KMS-11 (cell line): ENCODE measurements at regions not wholly inside any gene's neighbourhood (a gene's known extent, or its start where the extent isn't known, plus 50 kb on each side); places are given as distances from the start of the nearest gene placed in this dataset.

Source experiments
- H2AFZ ChIP-seq: fragments of 200-600 bp; sonication (generic); 2 replicates; pipeline ENCODE4 v1.6.1; 2016; ENCODE audit warnings: antibody characterized with exemption, mixed run types, low read depth
- H3K27ac ChIP-seq: fragments of 200-600 bp; sonication (generic); 2 replicates; pipeline ENCODE4 v1.6.1; 2016; ENCODE audit warnings: mild to moderate bottlenecking, mixed run types
- H3K27me3 ChIP-seq: fragments of 200-600 bp; sonication (generic); 2 replicates; pipeline ENCODE4 v1.6.1; 2017; ENCODE audit warnings: mild to moderate bottlenecking, low read depth, mixed run types, moderate library complexity; ENCODE audit not compliant: insufficient read depth
- H3K36me3 ChIP-seq: fragments of 200-600 bp; sonication (generic); 2 replicates; pipeline ENCODE4 v1.6.1; 2017; ENCODE audit warnings: mild to moderate bottlenecking, mixed run types; ENCODE audit not compliant: insufficient read depth
- H3K4me1 ChIP-seq: fragments of 200-600 bp; sonication (generic); 2 replicates; pipeline ENCODE4 v1.6.1; 2016; ENCODE audit warnings: mild to moderate bottlenecking, low read depth, mixed run types; ENCODE audit not compliant: poor library complexity, severe bottlenecking
- H3K4me2 ChIP-seq: fragments of 200-600 bp; sonication (generic); 2 replicates; pipeline ENCODE4 v1.7.0; 2016; ENCODE audit warnings: mild to moderate bottlenecking, mixed run types
- H3K4me3 ChIP-seq: fragments of 200-600 bp; sonication (generic); IDR thresholded peaks from 2 replicates; pipeline ENCODE4 v1.6.1; 2017; ENCODE audit warnings: low read depth, low read length, mixed read lengths; ENCODE audit not compliant: insufficient read depth
- H3K79me2 ChIP-seq: fragments of 200-600 bp; sonication (generic); 2 replicates; pipeline ENCODE4 v1.6.1; 2016; ENCODE audit warnings: low read depth, mixed run types; ENCODE audit not compliant: insufficient read depth
- H3K9ac ChIP-seq: fragments of 200-600 bp; sonication (generic); 2 replicates; pipeline ENCODE4 v1.6.1; 2016; ENCODE audit warnings: mild to moderate bottlenecking, mixed run types
- H4K20me1 ChIP-seq: fragments of 200-600 bp; sonication (generic); 2 replicates; pipeline ENCODE4 v1.6.1; 2016; ENCODE audit warnings: mild to moderate bottlenecking, mixed run types; ENCODE audit not compliant: insufficient read depth
- TF ChIP-seq, protein P1 (sequence below): fragments of 200-600 bp; sonication (generic); conservative IDR thresholded peaks from 2 replicates; pipeline ENCODE4 v1.6.1; 2017; ENCODE audit warnings: low read depth, mild to moderate bottlenecking, antibody characterized with exemption, low read length, moderate library complexity, mixed read lengths

DNA sequence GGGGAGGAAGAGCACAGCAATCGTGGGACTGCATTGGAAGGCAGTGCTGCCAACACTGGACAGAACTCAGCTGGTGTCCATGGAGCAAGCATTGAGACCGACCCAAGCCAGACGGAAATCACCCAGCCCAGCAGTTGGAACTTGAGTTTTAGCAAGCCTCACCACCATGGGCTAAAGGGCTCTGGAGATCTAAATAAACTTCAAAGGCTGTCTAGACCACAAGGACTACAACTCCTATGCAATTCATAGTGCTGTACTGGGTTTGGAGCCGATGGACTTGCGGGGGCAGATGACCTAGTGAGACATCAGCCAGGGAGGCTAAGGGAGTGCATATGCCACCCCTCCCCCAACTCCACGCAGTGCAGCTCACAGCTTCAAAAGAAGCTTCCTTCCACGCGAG lies 243.6 kb upstream of the SLC39A10 start:
- TF ChIP-seq, protein P1, sequence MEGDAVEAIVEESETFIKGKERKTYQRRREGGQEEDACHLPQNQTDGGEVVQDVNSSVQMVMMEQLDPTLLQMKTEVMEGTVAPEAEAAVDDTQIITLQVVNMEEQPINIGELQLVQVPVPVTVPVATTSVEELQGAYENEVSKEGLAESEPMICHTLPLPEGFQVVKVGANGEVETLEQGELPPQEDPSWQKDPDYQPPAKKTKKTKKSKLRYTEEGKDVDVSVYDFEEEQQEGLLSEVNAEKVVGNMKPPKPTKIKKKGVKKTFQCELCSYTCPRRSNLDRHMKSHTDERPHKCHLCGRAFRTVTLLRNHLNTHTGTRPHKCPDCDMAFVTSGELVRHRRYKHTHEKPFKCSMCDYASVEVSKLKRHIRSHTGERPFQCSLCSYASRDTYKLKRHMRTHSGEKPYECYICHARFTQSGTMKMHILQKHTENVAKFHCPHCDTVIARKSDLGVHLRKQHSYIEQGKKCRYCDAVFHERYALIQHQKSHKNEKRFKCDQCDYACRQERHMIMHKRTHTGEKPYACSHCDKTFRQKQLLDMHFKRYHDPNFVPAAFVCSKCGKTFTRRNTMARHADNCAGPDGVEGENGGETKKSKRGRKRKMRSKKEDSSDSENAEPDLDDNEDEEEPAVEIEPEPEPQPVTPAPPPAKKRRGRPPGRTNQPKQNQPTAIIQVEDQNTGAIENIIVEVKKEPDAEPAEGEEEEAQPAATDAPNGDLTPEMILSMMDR, result no peak
- no peaks in the 10 kb centered on the region for H3K27me3 ChIP-seq
- H3K4me1 ChIP-seq, result peaks cover 30% of the 10 kb centered on the region
- no peak overlapping the region for H3K27ac ChIP-seq
- no peak overlapping the region for H3K9ac ChIP-seq
- H4K20me1 ChIP-seq, result no peaks in the 10 kb centered on the region
- no peaks in the 10 kb centered on the region for H3K36me3 ChIP-seq
- H2AFZ ChIP-seq, result no peak overlapping the region
- no peaks in the 10 kb centered on the region for H3K79me2 ChIP-seq
- H3K4me2 ChIP-seq, result no peak overlapping the region
- no peak overlapping the region for H3K4me3 ChIP-seq

DNA sequence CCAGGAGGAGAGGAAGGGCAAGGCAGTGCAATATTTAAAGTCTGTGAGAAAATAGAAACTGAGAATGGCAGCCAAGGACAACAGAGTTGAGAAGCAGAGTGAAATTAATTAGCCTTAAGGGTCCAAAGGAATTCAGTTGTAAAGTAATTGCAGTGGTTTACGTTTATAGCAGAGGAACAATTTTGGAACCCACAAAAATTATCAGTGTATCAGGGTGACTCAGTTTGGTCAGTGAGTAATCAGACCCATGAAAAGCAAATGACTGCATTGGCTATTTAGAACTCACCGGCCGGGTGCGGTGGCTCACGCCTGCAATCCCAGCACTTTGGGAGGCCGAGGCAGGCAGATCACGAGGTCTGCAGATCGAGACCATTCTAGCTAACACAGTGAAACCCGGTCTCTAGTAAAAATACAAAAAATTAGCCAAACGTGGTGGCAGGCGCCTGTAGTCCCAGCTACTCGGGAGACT lies 245.8 kb upstream of the SLC39A10 start:
- Histone ChIP-seq H3K4me3 (no peak overlapping the region), H3K27me3 (no peaks in the 10 kb centered on the region), H4K20me1 (no peaks in the 10 kb centered on the region), H3K4me1 (peaks cover 37% of the 10 kb centered on the region), H3K79me2 (no peaks in the 10 kb centered on the region), H3K4me2 (no peak overlapping the region), H3K36me3 (no peaks in the 10 kb centered on the region), H2AFZ (peak overlapping the region; percentile 21; the same call in 1 of the 2 replicates), H3K9ac (no peak overlapping the region), H3K27ac (no peak overlapping the region)
- TF ChIP-seq, protein P1, result no peak

DNA sequence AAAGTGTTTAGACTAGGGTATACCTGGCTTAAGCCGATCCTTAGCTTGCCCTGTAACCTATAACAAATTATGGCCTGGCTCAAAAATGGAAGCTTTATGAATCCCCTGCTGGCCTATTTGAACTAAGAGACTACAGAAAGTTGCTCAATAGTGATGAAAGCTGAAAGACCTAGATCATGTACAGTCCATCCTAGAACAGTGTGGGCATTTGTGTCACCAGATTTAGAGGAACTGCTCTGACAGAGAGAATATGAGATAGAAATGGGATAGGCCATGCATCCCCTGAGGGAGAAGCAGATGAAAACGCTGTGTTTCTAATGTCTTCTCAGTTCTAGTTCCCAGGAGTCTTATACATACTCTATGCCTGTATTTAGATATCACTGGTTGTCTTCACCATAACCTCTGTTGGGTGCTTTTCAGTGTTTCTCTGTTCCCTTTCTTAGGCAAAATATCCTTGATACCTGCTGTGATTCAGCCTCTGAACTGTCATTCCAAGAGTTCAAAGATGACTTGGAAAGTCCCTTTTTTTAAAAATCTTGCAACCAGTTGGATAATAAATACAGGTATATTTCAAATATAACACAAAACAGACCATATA lies 246.9 kb upstream of the SLC39A10 start:
- Histone ChIP-seq H3K36me3 (no peaks in the 10 kb centered on the region), H3K4me2 (no peak overlapping the region), H3K9ac (no peak overlapping the region), H3K4me3 (no peak overlapping the region), H4K20me1 (no peaks in the 10 kb centered on the region), H3K27me3 (no peaks in the 10 kb centered on the region), H2AFZ (no peak overlapping the region), H3K27ac (no peak overlapping the region), H3K79me2 (no peaks in the 10 kb centered on the region), H3K4me1 (peaks cover 37% of the 10 kb centered on the region)
- TF ChIP-seq, protein P1, result no peak

DNA sequence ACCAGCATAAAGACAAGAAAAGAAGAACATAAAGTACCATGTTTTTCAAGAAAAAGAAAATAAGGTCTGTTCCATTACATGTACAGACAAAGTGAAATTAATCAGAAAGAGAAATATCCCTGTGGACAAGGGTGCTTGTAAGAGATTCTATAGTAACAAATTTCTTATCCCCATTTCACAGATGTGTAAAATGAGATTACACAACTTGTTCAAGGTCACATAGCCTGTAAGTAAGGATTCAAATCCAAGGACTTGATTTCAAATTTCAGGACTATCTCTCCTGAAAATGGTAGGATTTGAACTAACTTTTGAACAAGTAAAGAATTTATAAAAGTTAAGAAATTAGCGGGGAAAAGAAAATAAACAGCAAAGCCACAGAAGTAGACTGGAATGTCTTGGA lies 248.2 kb upstream of the SLC39A10 start:
- Histone ChIP-seq H4K20me1 (no peaks in the 10 kb centered on the region), H3K79me2 (no peaks in the 10 kb centered on the region), H3K9ac (no peak overlapping the region), H3K4me2 (no peak overlapping the region), H3K4me3 (no peak overlapping the region), H3K36me3 (no peaks in the 10 kb centered on the region), H3K27ac (no peak overlapping the region), H3K27me3 (no peaks in the 10 kb centered on the region), H3K4me1 (peaks cover 24% of the 10 kb centered on the region), H2AFZ (no peak overlapping the region)
- TF ChIP-seq, protein P1, result no peak
